Stimulated activated CD4-positive, alpha-beta T cell treated with anti-CD3 and anti-CD28 coated beads, TNF-alpha, amount 100 ng/mL, for 1 hour (primary cell): ENCODE measurements at regions not wholly inside any gene's neighbourhood (a gene's known extent, or its start where the extent isn't known, plus 50 kb on each side); places are given as distances from the start of the nearest gene placed in this dataset.
"Not testable (repeated sequence)": the region's sequence is repeated elsewhere in the genome, so short reads cannot be mapped to it uniquely, and the experiment has no call there.

Experiments
- DNase-seq, 3 donors: peaks; one replicate each; pipeline ENCODE4 v3.0.0-alpha.2; 2020; ENCODE audit warnings: low read depth in 3 of 3, low spot score in 1 of 3

- DNase-seq: no peak
These were observed 429.0 kb downstream of the PRDM2 start for GRCh38 chr1:14129009-14129408.

- no peak for DNase-seq
These were observed 435.1 kb downstream of the PRDM2 start for GRCh38 chr1:14135070-14135469.

- no peak for DNase-seq
These were observed 436.3 kb downstream of the PRDM2 start for GRCh38 chr1:14136152-14136763.

- no peak for DNase-seq
These were observed 436.9 kb downstream of the PRDM2 start for GRCh38 chr1:14136881-14137280.

- DNase-seq: no peak
These were observed 437.6 kb downstream of the PRDM2 start for GRCh38 chr1:14137411-14138134.

- no peak for DNase-seq
These were observed 438.1 kb downstream of the PRDM2 start for GRCh38 chr1:14138135-14138506.

- no peak for DNase-seq
These were observed 438.7 kb downstream of the PRDM2 start for GRCh38 chr1:14138687-14139086.

- no peak for DNase-seq
These were observed 440.9 kb downstream of the PRDM2 start for GRCh38 chr1:14140831-14141401.

- no peak for DNase-seq
These were observed 441.7 kb downstream of the PRDM2 start for GRCh38 chr1:14141656-14142055.

- no peak for DNase-seq
These were observed 442.6 kb downstream of the PRDM2 start for GRCh38 chr1:14142397-14143100.

- no peak for DNase-seq
These were observed 443.8 kb downstream of the PRDM2 start for GRCh38 chr1:14143777-14144176.

- no peak for DNase-seq
These were observed 448.5 kb downstream of the PRDM2 start for GRCh38 chr1:14148526-14148925.

- DNase-seq: no peak
These were observed 449.1 kb upstream of the KAZN start for GRCh38 chr1:14149431-14149830.

- no peak for DNase-seq
These were observed 441.9 kb upstream of the KAZN start for GRCh38 chr1:14156543-14156942.

GRCh38 chr1:14160781-14161180, 437.7 kb upstream of the KAZN start:
- DNase-seq: no peak

- DNase-seq: no peak
These were observed 435.2 kb upstream of the KAZN start for GRCh38 chr1:14163246-14163645.

- no peak for DNase-seq
These were observed 433.1 kb upstream of the KAZN start for GRCh38 chr1:14165371-14165801.

- no peak for DNase-seq
These were observed 430.6 kb upstream of the KAZN start for GRCh38 chr1:14167884-14168283.

- no peak for DNase-seq
These were observed 430.0 kb upstream of the KAZN start for GRCh38 chr1:14168326-14169063.

GRCh38 chr1:14173598-14173997, 424.9 kb upstream of the KAZN start:
- DNase-seq: no peak

GRCh38 chr1:14177866-14178265, 420.6 kb upstream of the KAZN start:
- DNase-seq: not testable (repeated sequence)
